Motor neuron (in vitro differentiated cells): ENCODE measurements at regions not wholly inside any gene's neighbourhood (a gene's known extent, or its start where the extent isn't known, plus 50 kb on each side); places are given as distances from the start of the nearest gene placed in this dataset.

Experiments used
- ATAC-seq, 8 experiments: fragments of 200-7000 bp; cut with Tn5 transposase; replicated peaks in 6 of 8; 2 replicates each; pipeline ENCODE4 v1.8.0; 2021; ENCODE audit warnings: mild to moderate bottlenecking in 8 of 8, moderate library complexity in 8 of 8
- H3K27ac ChIP-seq, 2 donors: fragments of 250-450 bp; sonication (Bioruptor Pico); 2 replicates each; pipeline ENCODE4 v1.9.0; 2021; ENCODE audit warnings: antibody characterized with exemption in 2 of 2, mild to moderate bottlenecking in 2 of 2, moderate library complexity in 1 of 2
- H3K4me1 ChIP-seq, 2 donors: fragments of 250-450 bp; sonication (Bioruptor Pico); replicated peaks in 1 of 2; 2 replicates each; pipeline ENCODE4 v1.6.1; 2021; ENCODE audit warnings: antibody characterized with exemption in 2 of 2, mild to moderate bottlenecking in 2 of 2, moderate library complexity in 1 of 2
- H3K4me3 ChIP-seq, 5 donors: fragments of 250-450 bp; sonication (Bioruptor Pico); 2 replicates each; pipeline ENCODE4 v1.9.0; 2021; ENCODE audit warnings: antibody characterized with exemption in 5 of 5, mild to moderate bottlenecking in 5 of 5, moderate library complexity in 4 of 5
- whole genome bisulfite sequencing, 10 experiments: fragments of 450-650 bp; shearing (Covaris generic); methylation state at CpG; one replicate each; pipeline ENCODE4 v1.0.0; 2022; 5-methylcytosine and 5-hydroxymethylcytosine counted together
- in situ Hi-C, 9 experiments: fragments of 400-800 bp; cut with MboI; loops; one replicate each; pipeline ENCODE4 v1.15.0; 2021; ENCODE audit warnings: low sequenced_read_pairs in 9 of 9, low pct_unique_long_range_greater_than_20kb in 2 of 9; ENCODE audit not compliant: unreplicated experiment in 9 of 9

- peaks cover 5 to 8% of the 10 kb centered on the region in 2 donors for H3K4me1 ChIP-seq
- WGBS, 10 experiments = 50 to 96% (median 78%) methylated on average over 1 to 3 of the region's 3 CpGs; no CpG with 5 or more reads in 2 of the 10 experiments
- no peak overlapping the region for H3K4me3 ChIP-seq
- in situ Hi-C loops = no loop called here
- no peak overlapping the region for H3K27ac ChIP-seq
- ATAC-seq = no peak
These were observed 134.6 kb upstream of the PROK2 start for GRCh38 chr3:71919572-71919971.

- WGBS, 10 experiments = 22 to 92% (median 85%) methylated on average over 1 to 2 of the region's 2 CpGs; no CpG with 5 or more reads in 1 of the 10 experiments
- in situ Hi-C loops = no loop called here
- H3K27ac ChIP-seq = no peak overlapping the region
- ATAC-seq = no peak
- H3K4me3 ChIP-seq = no peak overlapping the region
- peaks cover 5 to 8% of the 10 kb centered on the region in 2 donors for H3K4me1 ChIP-seq
These were observed 132.6 kb upstream of the PROK2 start for GRCh38 chr3:71917545-71917944.

- 0 to 100% (median 80%) methylated on average over 1 to 4 of the region's 5 CpGs for WGBS, 10 experiments
- ATAC-seq = peak in 3 of 8 experiments; percentile 16 to 67 (median 31)
- peaks cover 5 to 8% of the 10 kb centered on the region in 2 donors for H3K4me1 ChIP-seq
- in situ Hi-C loops = no loop called here
- no peak overlapping the region for H3K4me3 ChIP-seq
- H3K27ac ChIP-seq = no peak overlapping the region
These were observed 131.9 kb upstream of the PROK2 start for GRCh38 chr3:71916747-71917369.

- in situ Hi-C loops = no loop called here
- Histone ChIP-seq H3K4me3 (no peak overlapping the region), H3K27ac (no peak overlapping the region), H3K4me1 (peaks cover 0 to 5% of the 10 kb centered on the region in 2 donors)
- 42 to 98% (median 81%) methylated on average over 2 to 7 of the region's 7 CpGs; no CpG with 5 or more reads in 1 of the 10 experiments for WGBS, 10 experiments
- no peak for ATAC-seq
These were observed 128.0 kb upstream of the PROK2 start for GRCh38 chr3:71912839-71913495.

- peaks cover 0 to 10% of the 10 kb centered on the region in 2 donors for H3K4me1 ChIP-seq
- H3K27ac ChIP-seq = no peak overlapping the region
- WGBS, 10 experiments = 87 to 100% (median 100%) methylated on average over 1 to 3 of the region's 4 CpGs; no CpG with 5 or more reads in 3 of the 10 experiments
- H3K4me3 ChIP-seq = no peak overlapping the region
- ATAC-seq = peak in 2 of 8 experiments; percentile 29 to 55
- in situ Hi-C loops = no loop called here
These were observed 125.2 kb upstream of the PROK2 start for GRCh38 chr3:71910108-71910507.

- 17 to 86% (median 62%) methylated on average over 1 to 10 of the region's 14 CpGs; no CpG with 5 or more reads in 4 of the 10 experiments for WGBS, 10 experiments
- Histone ChIP-seq H3K27ac (no peak overlapping the region), H3K4me1 (peaks cover 0 to 10% of the 10 kb centered on the region in 2 donors), H3K4me3 (no peak overlapping the region)
- ATAC-seq = peak in 3 of 8 experiments; percentile 4 to 62 (median 59)
- in situ Hi-C loops = no loop called here
These were observed 123.0 kb upstream of the PROK2 start for GRCh38 chr3:71907996-71908395.

GRCh38 chr3:71906976-71907375, 122.0 kb upstream of the PROK2 start:
- WGBS, 10 experiments = 86 to 100% (median 90%) methylated on average over 3 of the region's 3 CpGs; no CpG with 5 or more reads in 5 of the 10 experiments
- Histone ChIP-seq H3K4me3 (no peak overlapping the region), H3K27ac (no peak overlapping the region), H3K4me1 (peaks cover 0 to 10% of the 10 kb centered on the region in 2 donors)
- no peak for ATAC-seq
- in situ Hi-C loops = no loop called here

- Histone ChIP-seq H3K4me3 (no peak overlapping the region), H3K27ac (no peak overlapping the region), H3K4me1 (peaks cover 0 to 10% of the 10 kb centered on the region in 2 donors)
- 40 to 100% (median 90%) methylated on average over 1 to 5 of the region's 5 CpGs; no CpG with 5 or more reads in 1 of the 10 experiments for WGBS, 10 experiments
- in situ Hi-C loops = no loop called here
- ATAC-seq = no peak
These were observed 120.5 kb upstream of the PROK2 start for GRCh38 chr3:71905426-71905825.

- WGBS, 10 experiments = 57 to 100% (median 100%) methylated on average over 1 to 6 of the region's 6 CpGs; no CpG with 5 or more reads in 1 of the 10 experiments
- in situ Hi-C loops = no loop called here
- Histone ChIP-seq H3K4me1 (peaks cover 0 to 10% of the 10 kb centered on the region in 2 donors), H3K4me3 (no peak overlapping the region), H3K27ac (no peak overlapping the region)
- no peak for ATAC-seq
These were observed 119.0 kb upstream of the PROK2 start for GRCh38 chr3:71903936-71904335.

GRCh38 chr3:71903112-71903495, 118.2 kb upstream of the PROK2 start:
- WGBS, 10 experiments = 0 to 100% (median 50%) methylated on average over 1 to 2 of the region's 2 CpGs; no CpG with 5 or more reads in 3 of the 10 experiments
- in situ Hi-C loops = no loop called here

GRCh38 chr3:71902258-71903111, 117.5 kb upstream of the PROK2 start:
- WGBS, 10 experiments = 59 to 94% (median 71%) methylated on average over 1 to 4 of the region's 4 CpGs; no CpG with 5 or more reads in 1 of the 10 experiments
- H3K4me1 ChIP-seq = peaks cover 0 to 3% of the 10 kb centered on the region in 2 donors
- no peak for ATAC-seq
- no peak overlapping the region for H3K27ac ChIP-seq
- H3K4me3 ChIP-seq = no peak overlapping the region
- in situ Hi-C loops = no loop called here

More at GRCh38 chr3:71903112-71903495, 118.2 kb upstream of the PROK2 start:
- no peak overlapping the region for H3K27ac ChIP-seq
- no peak for ATAC-seq
- H3K4me1 ChIP-seq = peaks cover 0 to 7% of the 10 kb centered on the region in 2 donors
- H3K4me3 ChIP-seq = no peak overlapping the region

- ATAC-seq = peak in 3 of 8 experiments; percentile 56 to 88 (median 84)
- 0 to 96% (median 84%) methylated on average over 1 to 9 of the region's 9 CpGs for WGBS, 10 experiments
- Histone ChIP-seq H3K27ac (no peak overlapping the region), H3K4me1 (no peaks in the 10 kb centered on the region), H3K4me3 (no peak overlapping the region)
- in situ Hi-C loops = no loop called here
These were observed 116.7 kb upstream of the PROK2 start for GRCh38 chr3:71901645-71902044.

- Histone ChIP-seq H3K27ac (no peak overlapping the region), H3K4me1 (no peaks in the 10 kb centered on the region), H3K4me3 (no peak overlapping the region)
- WGBS, 10 experiments = 25 to 95% (median 82%) methylated on average over 1 to 2 of the region's 2 CpGs; no CpG with 5 or more reads in 4 of the 10 experiments
- in situ Hi-C loops = no loop called here
- no peak for ATAC-seq
These were observed 115.1 kb upstream of the PROK2 start for GRCh38 chr3:71900057-71900456.
